Smooth muscle cell (in vitro differentiated cells): ENCODE measurements at regions not wholly inside any gene's neighbourhood (a gene's known extent, or its start where the extent isn't known, plus 50 kb on each side); places are given as distances from the start of the nearest gene placed in this dataset.

Experiments
- DNase-seq: peaks from one replicate; lab custom pipeline; 2025; ENCODE audit not compliant: unreplicated experiment; lab: John Stamatoyannopoulos, UW
- H2AFZ ChIP-seq: fragments of 200-600 bp; sonication (generic); 2 replicates; pipeline ENCODE4 v1.6.0; 2016; ENCODE audit warnings: antibody characterized with exemption, low read depth, mild to moderate bottlenecking
- H3F3A ChIP-seq: fragments of 200-600 bp; sonication (generic); 2 replicates; pipeline ENCODE4 v1.6.0; 2017; ENCODE audit warnings: antibody characterized with exemption, low read depth
- H3K27ac ChIP-seq: fragments of 200-600 bp; sonication (generic); 2 replicates; pipeline ENCODE4 v1.5.1; 2016; ENCODE audit warnings: low read depth, mild to moderate bottlenecking
- H3K27me3 ChIP-seq: fragments of 200-600 bp; sonication (generic); 2 replicates; pipeline ENCODE4 v1.6.1; 2016; ENCODE audit warnings: low read depth, mild to moderate bottlenecking
- H3K36me3 ChIP-seq: fragments of 200-600 bp; sonication (generic); 2 replicates; pipeline ENCODE4 v1.5.1; 2016; ENCODE audit warnings: low read depth
- H3K4me1 ChIP-seq: fragments of 200-600 bp; sonication (generic); 2 replicates; pipeline ENCODE4 v1.5.1; 2016; ENCODE audit warnings: low read depth
- H3K4me2 ChIP-seq: fragments of 200-600 bp; sonication (generic); 2 replicates; pipeline ENCODE4 v1.6.0; 2016; ENCODE audit warnings: mild to moderate bottlenecking
- H3K4me3 ChIP-seq: fragments of 200-600 bp; sonication (generic); 2 replicates; pipeline ENCODE4 v1.5.1; 2016; ENCODE audit warnings: mild to moderate bottlenecking
- H3K79me2 ChIP-seq: fragments of 200-600 bp; sonication (generic); 2 replicates; pipeline ENCODE4 v1.6.0; 2016; ENCODE audit warnings: low read depth, mild to moderate bottlenecking
- H3K9ac ChIP-seq: fragments of 200-600 bp; sonication (generic); 2 replicates; pipeline ENCODE4 v1.6.0; 2016; ENCODE audit warnings: low read depth
- H3K9me3 ChIP-seq: fragments of 200-600 bp; sonication (generic); replicated peaks from 2 replicates; pipeline ENCODE4 v1.5.1; 2016; ENCODE audit warnings: low read depth
- H4K20me1 ChIP-seq: fragments of 200-600 bp; sonication (generic); 2 replicates; pipeline ENCODE4 v1.6.0; 2016; ENCODE audit warnings: low read depth
- WGBS: methylation state at CpG from one replicate; pipeline ENCODE4 v1.1.7; 2016; ENCODE audit warnings: low lambda C conversion rate; 5-methylcytosine and 5-hydroxymethylcytosine counted together
- TF ChIP-seq, protein P1 (sequence below): fragments of 200-600 bp; sonication (generic); IDR thresholded peaks from 2 replicates; pipeline ENCODE4 v1.5.1; 2017; ENCODE audit warnings: borderline replicate concordance, mild to moderate bottlenecking, antibody characterized with exemption; ENCODE audit not compliant: insufficient read depth, poor library complexity, severe bottlenecking

DNA sequence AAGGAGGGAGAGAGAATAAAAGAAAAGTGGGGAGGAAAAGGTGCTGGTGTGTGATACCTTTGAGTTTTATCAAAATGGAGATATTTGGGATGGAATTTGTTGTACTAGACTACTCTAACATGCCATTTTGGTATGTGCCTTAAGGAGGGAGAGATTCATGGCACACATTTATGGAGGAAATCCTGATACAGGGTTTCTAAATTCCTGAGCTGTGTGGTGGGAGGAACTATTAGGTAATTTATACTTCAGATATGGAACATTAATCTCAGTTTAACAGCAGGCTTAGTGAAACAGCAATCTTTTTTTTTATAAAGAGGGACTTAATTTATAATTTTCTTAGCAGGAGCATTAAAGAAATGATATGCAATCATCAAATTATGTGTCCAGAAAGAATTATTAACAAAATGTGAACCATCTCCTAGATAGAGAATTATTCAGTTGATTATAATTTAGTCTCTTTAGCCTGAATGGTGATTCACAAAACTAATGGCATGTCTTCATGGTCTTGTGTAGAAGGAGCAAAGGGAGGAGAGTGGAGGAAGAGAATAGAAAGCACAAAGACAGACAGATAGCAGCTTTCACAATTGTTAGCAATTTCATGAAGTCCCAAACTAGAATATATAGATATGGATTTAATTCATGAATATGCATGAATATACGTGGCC, 301.6 kb downstream of the HLX start:
- Histone ChIP-seq H3K79me2 (no peaks in the 10 kb centered on the region), H3K4me2 (no peak overlapping the region), H3K9me3 (no peaks in the 10 kb centered on the region), H3K36me3 (no peaks in the 10 kb centered on the region), H3K4me1 (no peaks in the 10 kb centered on the region), H3K9ac (no peak overlapping the region), H3K27ac (no peak overlapping the region), H3K27me3 (no peaks in the 10 kb centered on the region), H2AFZ (no peak overlapping the region), H3K4me3 (no peak overlapping the region), H3F3A (no peaks in the 10 kb centered on the region), H4K20me1 (no peaks in the 10 kb centered on the region)
- 100% methylated on average over 1 of the region's 1 CpG for WGBS
- TF ChIP-seq, protein P1, sequence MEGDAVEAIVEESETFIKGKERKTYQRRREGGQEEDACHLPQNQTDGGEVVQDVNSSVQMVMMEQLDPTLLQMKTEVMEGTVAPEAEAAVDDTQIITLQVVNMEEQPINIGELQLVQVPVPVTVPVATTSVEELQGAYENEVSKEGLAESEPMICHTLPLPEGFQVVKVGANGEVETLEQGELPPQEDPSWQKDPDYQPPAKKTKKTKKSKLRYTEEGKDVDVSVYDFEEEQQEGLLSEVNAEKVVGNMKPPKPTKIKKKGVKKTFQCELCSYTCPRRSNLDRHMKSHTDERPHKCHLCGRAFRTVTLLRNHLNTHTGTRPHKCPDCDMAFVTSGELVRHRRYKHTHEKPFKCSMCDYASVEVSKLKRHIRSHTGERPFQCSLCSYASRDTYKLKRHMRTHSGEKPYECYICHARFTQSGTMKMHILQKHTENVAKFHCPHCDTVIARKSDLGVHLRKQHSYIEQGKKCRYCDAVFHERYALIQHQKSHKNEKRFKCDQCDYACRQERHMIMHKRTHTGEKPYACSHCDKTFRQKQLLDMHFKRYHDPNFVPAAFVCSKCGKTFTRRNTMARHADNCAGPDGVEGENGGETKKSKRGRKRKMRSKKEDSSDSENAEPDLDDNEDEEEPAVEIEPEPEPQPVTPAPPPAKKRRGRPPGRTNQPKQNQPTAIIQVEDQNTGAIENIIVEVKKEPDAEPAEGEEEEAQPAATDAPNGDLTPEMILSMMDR: no peak
- DNase-seq: no peak

DNA sequence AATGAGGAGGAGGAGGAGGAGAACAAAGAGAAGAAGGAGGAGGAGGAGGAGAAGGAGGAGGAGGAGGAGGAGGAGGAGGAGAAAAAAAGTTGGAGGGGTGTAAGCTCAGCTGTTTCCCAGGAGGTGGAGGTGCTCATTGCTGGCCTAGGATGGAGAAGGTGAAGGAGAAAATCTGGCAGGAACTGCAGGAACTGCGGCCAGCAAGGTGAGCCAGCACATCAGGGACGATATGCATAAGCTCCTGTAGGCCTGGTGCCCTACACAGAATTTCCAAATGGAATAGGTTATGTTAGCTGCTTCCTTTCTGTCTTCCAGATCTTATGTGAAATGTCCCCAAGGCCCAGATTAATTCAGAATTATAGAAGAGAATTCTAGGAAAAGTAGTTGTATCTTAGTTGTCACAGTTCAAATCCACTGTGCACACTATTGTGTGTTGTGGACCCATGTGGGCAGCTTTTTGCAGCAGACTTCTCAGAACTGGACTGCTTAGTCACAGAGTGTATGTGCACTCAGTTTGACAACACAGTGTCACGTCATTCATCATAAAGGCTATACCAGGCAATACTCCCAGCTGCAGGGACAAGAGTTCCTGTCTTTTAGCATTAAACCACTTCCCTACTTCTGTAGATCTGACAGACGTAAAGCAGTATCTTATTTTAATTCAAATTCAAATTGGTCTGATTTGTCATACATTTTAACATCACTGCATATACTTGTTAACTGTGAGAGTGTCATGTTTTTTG, 303.7 kb downstream of the HLX start:
- no peak overlapping the region for H2AFZ ChIP-seq
- WGBS: 90% methylated on average over 4 of the region's 4 CpGs
- H3K79me2 ChIP-seq: no peaks in the 10 kb centered on the region
- H3K4me3 ChIP-seq: no peak overlapping the region
- no peak overlapping the region for H3K4me2 ChIP-seq
- TF ChIP-seq, protein P1: no peak
- no peak for DNase-seq
- no peak overlapping the region for H3K27ac ChIP-seq
- H3K27me3 ChIP-seq: no peaks in the 10 kb centered on the region
- no peak overlapping the region for H3K9ac ChIP-seq
- H3F3A ChIP-seq: no peaks in the 10 kb centered on the region
- H3K9me3 ChIP-seq: no peaks in the 10 kb centered on the region
- no peaks in the 10 kb centered on the region for H3K4me1 ChIP-seq
- H3K36me3 ChIP-seq: no peaks in the 10 kb centered on the region
- no peaks in the 10 kb centered on the region for H4K20me1 ChIP-seq

DNA sequence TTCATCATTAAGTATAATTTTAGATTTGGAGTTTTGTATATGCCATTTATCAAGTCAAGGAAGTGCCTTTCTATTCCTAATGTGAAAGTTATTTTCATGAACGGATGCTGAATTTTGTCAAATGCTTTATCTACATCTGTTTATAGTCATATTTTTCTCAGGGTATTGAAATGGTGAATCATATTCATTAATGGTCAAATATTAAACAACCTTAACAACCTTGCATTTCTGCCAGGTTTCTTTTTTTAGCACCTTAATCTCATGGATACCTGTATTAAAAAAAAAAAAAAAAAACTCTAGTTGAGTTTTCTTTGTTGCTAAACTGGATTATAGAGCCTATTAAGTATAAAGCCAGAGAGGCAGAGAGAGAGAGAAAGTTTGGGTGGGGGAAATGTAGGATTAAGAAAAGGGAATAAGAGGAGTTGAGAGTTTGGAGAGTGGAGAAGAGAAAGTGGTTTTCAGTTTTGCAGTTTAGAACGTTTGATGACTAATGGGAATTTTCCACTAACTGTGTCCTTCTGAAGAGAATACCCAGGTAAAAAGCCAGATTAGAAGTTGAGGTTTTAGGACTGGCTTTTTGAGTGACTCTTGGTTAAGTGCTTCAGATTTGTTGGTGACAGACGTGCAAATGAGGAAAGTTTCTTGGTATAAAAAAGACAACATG, 305.0 kb downstream of the HLX start:
- no peaks in the 10 kb centered on the region for H3K27me3 ChIP-seq
- no peak overlapping the region for H3K4me3 ChIP-seq
- H3K27ac ChIP-seq: no peak overlapping the region
- no peaks in the 10 kb centered on the region for H3F3A ChIP-seq
- TF ChIP-seq, protein P1: no peak
- no peak overlapping the region for H3K9ac ChIP-seq
- H3K4me2 ChIP-seq: no peak overlapping the region
- no peaks in the 10 kb centered on the region for H3K4me1 ChIP-seq
- H4K20me1 ChIP-seq: no peaks in the 10 kb centered on the region
- DNase-seq: no peak
- no peaks in the 10 kb centered on the region for H3K36me3 ChIP-seq
- no peak overlapping the region for H2AFZ ChIP-seq
- H3K79me2 ChIP-seq: no peaks in the 10 kb centered on the region
- 75% methylated on average over 3 of the region's 3 CpGs for WGBS
- no peaks in the 10 kb centered on the region for H3K9me3 ChIP-seq
